ENCODE measurements at regions not wholly inside any gene's neighbourhood (a gene's known extent, or its start where the extent isn't known, plus 50 kb on each side); places are given as distances from the start of the nearest gene placed in this dataset.

DNA sequence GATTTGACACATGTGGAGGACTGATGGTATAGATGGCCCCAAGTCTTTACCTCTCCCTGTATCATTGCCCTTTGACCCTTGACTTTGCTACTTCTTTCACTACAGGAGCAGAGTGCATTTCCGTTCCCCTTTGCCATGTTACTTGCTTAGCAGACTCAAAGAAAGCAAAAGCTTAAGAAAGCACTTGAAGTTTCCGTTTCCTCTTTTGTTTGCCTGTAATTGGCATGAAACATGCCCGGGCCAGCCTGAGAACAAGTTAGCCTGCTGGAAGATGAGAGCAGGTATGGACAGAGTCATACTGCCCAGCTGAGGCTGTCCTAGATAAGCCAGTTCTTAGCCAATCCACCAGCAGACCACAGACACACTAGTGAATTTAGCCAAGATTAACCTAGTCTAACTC is 206.0 kb downstream of the BCOR start:
- no peaks in the 10 kb centered on the region for H3K36me3 ChIP-seq
- no peaks in the 10 kb centered on the region for H3K27me3 ChIP-seq
- TF ChIP-seq EP300 (IDR thresholded peaks at IDR 0.05) (no peak), POLR2A (IDR thresholded peaks at IDR 0.05) (no peak), POLR2AphosphoS5 (IDR thresholded peaks at IDR 0.05) (no peak)
- TF ChIP-seq, protein P1, sequence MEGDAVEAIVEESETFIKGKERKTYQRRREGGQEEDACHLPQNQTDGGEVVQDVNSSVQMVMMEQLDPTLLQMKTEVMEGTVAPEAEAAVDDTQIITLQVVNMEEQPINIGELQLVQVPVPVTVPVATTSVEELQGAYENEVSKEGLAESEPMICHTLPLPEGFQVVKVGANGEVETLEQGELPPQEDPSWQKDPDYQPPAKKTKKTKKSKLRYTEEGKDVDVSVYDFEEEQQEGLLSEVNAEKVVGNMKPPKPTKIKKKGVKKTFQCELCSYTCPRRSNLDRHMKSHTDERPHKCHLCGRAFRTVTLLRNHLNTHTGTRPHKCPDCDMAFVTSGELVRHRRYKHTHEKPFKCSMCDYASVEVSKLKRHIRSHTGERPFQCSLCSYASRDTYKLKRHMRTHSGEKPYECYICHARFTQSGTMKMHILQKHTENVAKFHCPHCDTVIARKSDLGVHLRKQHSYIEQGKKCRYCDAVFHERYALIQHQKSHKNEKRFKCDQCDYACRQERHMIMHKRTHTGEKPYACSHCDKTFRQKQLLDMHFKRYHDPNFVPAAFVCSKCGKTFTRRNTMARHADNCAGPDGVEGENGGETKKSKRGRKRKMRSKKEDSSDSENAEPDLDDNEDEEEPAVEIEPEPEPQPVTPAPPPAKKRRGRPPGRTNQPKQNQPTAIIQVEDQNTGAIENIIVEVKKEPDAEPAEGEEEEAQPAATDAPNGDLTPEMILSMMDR (IDR thresholded peaks at IDR 0.05): no peak
- intact Hi-C loops (cut with DNase I): no loop called here
- H3K9me3 ChIP-seq: no peaks in the 10 kb centered on the region
- no peak for DNase-seq
- no peak overlapping the region for H3K27ac ChIP-seq
- H3K4me3 ChIP-seq: no peak overlapping the region
- 45 to 71% methylated on average over 3 of the region's 3 CpGs for WGBS, 2 donors
- peaks cover 0 to 1% (median 0%) of the 10 kb centered on the region in 4 donors for H3K4me1 ChIP-seq

DNA sequence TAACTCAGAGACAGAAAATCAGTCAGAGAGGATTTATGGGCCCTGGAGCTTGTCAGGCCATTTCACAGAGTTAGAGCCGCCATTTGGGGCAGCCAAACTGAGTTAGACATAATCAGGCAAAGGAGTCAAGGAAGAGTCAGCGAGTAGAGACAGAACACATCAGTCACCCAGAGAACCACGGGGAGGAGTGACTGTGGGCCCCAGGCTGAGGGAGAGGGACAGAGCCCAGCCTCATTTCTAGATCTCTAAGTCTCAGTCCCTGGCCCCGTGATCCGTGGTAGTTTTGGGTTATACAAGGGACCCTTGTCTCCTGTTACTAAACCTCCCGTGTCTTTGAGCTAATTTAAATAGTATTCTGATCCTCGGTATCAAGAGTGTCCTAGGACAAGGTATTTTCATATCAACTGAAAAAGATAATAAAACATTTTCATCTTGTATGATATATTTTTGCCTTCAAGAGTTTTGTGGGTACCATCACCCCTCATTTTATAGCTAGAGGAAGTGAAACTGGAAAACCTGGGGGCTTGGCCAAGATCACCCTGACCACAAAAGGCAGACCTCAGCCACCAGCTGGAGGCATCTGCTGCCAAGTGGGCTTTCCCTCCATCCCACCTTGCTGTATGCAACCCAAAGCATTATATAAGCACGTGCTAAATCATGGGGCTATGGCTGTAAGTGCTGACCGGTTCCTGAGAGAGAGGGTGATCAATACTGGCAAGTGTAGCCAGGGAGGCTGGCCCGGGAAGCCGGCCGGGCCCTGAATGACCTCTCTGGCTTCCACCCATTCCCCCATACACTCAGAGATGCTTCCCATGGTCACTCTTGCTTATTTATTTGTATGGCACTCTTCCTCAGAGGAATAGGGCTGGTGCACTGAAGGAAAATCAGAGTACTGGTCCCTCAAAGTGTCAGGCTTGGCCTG is 204.1 kb downstream of the BCOR start:
- H3K4me3 ChIP-seq: no peak overlapping the region
- H3K27me3 ChIP-seq: no peaks in the 10 kb centered on the region
- H3K4me1 ChIP-seq: peaks cover 0 to 15% (median 11%) of the 10 kb centered on the region in 4 donors
- H3K36me3 ChIP-seq: no peaks in the 10 kb centered on the region
- TF ChIP-seq EP300 (IDR thresholded peaks at IDR 0.05): no peak
- no peak for TF ChIP-seq POLR2AphosphoS5 (IDR thresholded peaks at IDR 0.05)
- TF ChIP-seq POLR2A (IDR thresholded peaks at IDR 0.05): no peak
- TF ChIP-seq, protein P1 (IDR thresholded peaks at IDR 0.05): no peak
- WGBS, 2 donors: 74 to 76% methylated on average over 11 to 12 of the region's 12 CpGs
- DNase-seq: no peak
- H3K27ac ChIP-seq: no peak overlapping the region
- H3K9me3 ChIP-seq: no peaks in the 10 kb centered on the region
- intact Hi-C loops (cut with DNase I): no loop called here

DNA sequence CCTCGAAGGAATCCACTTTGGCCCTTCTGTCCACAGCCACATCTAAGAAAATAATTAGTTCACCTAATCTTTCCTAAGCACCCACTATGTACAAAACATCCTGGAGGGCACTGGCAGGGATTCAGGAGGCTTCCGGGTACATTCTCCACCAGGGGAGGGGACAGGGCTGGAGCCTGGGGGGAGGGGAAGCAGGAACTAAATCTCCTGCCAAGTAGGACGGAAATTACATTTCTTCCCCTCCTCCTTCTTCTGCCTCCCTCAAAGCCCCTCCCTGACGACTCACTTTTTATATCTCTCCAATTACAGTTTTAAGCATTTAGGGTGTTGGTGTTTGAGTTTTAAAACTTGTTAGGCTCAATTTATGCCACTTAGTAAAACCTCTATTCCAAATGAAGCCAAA is 203.1 kb downstream of the BCOR start:
- TF ChIP-seq, protein P1 (IDR thresholded peaks at IDR 0.05): no peak
- TF ChIP-seq POLR2AphosphoS5 (IDR thresholded peaks at IDR 0.05) (no peak), EP300 (IDR thresholded peaks at IDR 0.05) (no peak), POLR2A (IDR thresholded peaks at IDR 0.05) (no peak)
- Histone ChIP-seq H3K4me3 (no peak overlapping the region), H3K36me3 (no peaks in the 10 kb centered on the region), H3K9me3 (no peaks in the 10 kb centered on the region), H3K4me1 (peaks cover 0 to 15% (median 11%) of the 10 kb centered on the region in 4 donors), H3K27me3 (no peaks in the 10 kb centered on the region), H3K27ac (no peak overlapping the region)
- 19 to 58% methylated on average over 4 of the region's 4 CpGs for WGBS, 2 donors
- intact Hi-C loops (cut with DNase I): no loop called here
- no peak for DNase-seq

DNA sequence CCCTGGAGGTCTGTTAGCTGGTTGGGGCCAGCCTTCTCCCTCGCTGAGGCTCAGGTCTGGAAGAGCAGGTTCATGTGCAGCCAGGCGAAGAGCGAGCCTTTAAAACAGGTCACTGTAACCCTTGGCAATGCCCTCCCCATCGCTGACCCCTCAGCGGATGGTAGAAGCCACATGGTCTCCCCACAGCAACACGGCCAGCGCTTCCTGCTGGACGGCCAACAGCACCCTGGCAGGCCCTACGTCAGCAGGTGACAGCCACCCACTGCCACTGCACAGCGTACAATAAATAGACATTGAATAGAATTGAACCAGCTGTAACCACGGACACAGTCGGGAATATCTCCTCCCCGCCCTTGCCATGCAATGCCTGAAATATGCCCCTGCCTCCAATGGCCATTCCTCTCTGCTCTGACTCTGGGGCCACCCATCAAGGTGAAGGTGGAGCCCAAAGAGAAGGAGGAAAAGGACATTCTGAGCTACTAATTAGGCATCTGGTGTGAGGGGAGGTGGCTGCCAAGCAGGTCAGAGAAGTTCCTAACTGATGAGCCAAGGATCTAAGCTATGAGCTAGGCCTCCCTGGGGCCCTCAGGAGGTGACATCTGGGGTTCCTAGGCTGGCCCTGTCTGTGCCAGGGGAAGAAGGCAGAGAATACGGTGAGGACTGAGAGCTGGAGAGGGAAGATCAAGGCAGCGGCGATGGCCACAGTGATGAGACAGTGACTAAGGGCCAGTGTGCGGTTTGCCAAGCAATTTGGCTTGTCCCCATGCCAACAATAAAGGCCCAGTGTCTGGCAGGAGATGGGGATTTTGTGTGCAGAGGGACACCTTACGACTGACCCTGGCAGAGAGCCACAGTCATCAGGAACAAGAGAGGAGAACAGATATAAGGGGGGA is 202.3 kb downstream of the BCOR start:
- Histone ChIP-seq H3K27ac (no peak overlapping the region), H3K36me3 (no peaks in the 10 kb centered on the region), H3K4me1 (peaks cover 0 to 15% (median 11%) of the 10 kb centered on the region in 4 donors), H3K9me3 (no peaks in the 10 kb centered on the region), H3K4me3 (no peak overlapping the region), H3K27me3 (no peaks in the 10 kb centered on the region)
- intact Hi-C loops (cut with DNase I): no loop called here
- DNase-seq: no peak
- 33 to 75% methylated on average over 18 of the region's 18 CpGs for WGBS, 2 donors
- TF ChIP-seq, protein P1 (IDR thresholded peaks at IDR 0.05): no peak
- TF ChIP-seq EP300 (IDR thresholded peaks at IDR 0.05): no peak
- no peak for TF ChIP-seq POLR2A (IDR thresholded peaks at IDR 0.05)
- TF ChIP-seq POLR2AphosphoS5 (IDR thresholded peaks at IDR 0.05): no peak
